HG02943 (cell line): ENCODE measurements at regions not wholly inside any gene's neighbourhood (a gene's known extent, or its start where the extent isn't known, plus 50 kb on each side); places are given as distances from the start of the nearest gene placed in this dataset.
"Not testable (repeated sequence)": the region's sequence is repeated elsewhere in the genome, so short reads cannot be mapped to it uniquely, and the experiment has no call there.

Experiments
- ATAC-seq: cut with Tn5 transposase; IDR thresholded peaks from one replicate; pipeline ENCODE4 v1.9.1; 2021; ENCODE audit warnings: mild to moderate bottlenecking, low read depth, moderate library complexity; ENCODE audit not compliant: unreplicated experiment

DNA sequence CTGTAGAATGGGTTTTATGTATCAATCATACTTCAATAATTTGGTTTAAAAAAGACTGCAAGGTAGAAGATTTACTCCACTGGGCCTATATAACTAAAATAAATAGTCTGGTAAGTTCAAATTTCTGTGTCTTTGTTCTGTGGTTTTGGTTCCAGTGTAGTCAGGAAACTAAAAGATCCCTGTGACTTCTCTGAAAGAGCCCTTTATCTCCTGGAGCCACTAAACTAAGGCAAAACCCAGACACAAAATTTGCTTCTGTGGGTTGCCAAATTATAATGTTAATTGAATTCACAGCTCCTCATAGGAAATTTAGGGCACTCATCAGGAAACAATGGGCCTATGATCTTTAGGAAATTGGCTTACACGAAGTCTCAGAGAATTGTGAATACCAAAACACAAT, 1038.4 kb downstream of the GALC start:
- ATAC-seq: no peak

DNA sequence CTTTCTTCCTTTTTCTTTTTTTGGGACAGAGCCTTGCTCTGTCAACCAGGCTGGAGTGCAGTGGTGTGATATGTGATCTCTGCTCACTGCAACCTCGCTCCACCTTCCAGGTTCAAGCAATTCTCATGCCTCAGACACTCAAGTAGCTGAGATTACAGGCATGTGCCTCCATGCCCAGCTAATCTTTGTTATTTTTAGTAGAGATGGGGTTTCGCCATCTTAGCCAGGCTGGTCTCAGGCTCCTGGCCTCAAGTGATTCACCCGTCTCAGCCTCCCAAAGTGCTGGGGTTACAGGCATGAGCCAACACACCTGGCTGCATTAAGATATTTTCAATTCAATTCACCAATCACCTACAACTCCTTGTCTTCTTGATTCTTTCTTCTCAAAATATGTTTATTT, 1046.5 kb downstream of the GALC start:
- ATAC-seq: no peak

DNA sequence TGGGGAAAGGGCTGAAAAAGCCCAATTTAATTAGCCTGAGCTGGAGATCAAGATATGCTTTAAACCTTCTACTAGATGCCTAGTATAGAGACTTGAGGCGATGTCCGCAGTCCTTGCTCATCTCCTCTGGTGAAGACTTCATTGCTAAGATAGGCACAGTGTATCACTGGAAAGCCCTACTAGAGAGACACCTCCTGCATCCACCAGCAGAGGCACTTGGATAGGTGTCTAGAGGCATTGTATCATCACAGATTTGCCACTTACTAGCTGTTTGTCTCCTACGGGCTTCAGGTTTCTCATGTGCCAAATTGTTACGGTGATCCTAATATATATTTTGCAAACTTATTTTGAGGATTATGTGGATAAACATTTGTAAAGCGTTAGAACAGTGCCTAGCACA, 1048.5 kb downstream of the GALC start:
- ATAC-seq: no peak

DNA sequence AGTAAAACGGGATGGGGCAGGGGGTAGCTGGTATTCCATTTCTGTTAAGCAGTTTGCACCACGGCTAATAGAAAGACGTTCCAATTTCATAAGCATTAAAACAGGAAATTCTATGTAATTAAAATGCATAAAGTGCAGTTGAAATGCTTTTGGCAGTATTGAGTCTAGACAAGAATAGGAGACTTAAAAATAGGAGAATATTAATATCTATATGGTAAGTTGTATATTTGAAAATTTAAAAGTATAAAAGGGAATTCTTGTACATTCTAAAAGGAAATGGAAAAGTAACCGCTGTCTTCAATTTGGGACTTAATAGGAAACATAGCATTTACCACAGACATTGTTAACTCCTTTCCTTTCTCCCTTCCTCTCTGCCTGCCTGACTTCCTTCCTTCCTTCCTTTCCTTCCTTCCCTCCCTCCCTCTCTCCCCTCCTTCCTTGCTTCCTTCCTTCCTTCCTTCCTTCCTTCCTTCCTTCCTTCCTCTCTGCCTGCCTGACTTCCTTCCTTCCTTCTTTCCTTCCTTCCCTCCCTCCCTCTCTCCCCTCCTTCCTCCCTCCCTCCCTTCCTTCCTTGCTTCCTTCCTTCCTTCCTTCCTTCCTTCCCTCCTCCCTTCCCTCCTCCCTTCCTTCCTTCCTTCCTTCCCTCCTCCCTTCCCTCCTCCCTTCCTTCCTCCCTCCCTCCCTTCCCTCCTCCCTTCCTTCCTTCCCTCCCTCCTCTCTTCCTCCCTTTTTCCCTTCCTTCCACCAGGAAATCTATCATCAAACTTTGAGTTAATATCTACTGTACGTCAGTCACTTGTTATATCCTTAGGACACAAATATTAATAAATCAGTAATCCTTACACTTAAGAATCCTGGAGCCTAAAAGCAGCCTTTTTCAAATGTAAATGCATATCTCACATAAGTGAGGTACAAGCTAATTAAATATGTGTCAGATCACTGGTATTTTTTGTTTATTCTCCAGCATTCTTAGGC, 1049.3 kb downstream of the GALC start:
- ATAC-seq: no peak

DNA sequence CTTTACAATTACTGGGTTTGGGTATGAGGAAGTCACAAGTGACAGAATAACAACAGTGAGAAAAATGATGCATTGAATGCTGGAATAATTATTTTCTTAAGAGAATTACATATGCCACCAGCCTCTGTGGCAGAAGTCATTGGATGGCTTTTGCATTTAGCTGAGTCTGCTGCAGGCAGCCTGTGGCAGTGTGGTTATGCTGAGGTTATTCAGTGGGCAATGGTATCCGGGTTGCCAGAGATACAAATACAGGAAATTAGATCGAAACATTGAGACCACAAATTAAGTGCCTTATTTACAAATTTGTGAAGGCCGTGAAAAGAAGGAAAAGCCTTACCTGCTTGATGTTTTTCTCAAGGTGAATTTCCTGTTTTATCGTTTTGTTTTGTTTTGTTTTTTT, 1050.0 kb downstream of the GALC start:
- ATAC-seq: no peak

DNA sequence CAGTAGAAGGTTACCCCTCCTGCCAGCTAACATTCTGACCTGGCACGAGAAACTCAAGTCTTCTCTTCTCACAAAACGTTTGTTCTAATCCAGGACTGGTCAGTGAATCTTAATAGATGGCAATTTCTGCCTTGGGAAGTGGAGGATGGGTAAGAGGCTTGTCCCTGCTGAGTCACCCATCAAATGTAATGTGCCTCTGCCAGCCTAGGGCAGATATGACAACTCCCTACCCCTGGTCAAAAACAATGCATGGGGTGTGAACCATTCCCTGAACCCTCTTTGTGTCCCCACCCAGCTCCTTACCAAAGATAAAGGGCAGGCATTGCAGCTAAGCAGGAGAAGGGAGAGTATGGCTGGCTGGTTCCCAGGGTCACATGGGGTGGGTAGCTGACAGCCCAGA, 1052.9 kb downstream of the GALC start:
- no peak for ATAC-seq

DNA sequence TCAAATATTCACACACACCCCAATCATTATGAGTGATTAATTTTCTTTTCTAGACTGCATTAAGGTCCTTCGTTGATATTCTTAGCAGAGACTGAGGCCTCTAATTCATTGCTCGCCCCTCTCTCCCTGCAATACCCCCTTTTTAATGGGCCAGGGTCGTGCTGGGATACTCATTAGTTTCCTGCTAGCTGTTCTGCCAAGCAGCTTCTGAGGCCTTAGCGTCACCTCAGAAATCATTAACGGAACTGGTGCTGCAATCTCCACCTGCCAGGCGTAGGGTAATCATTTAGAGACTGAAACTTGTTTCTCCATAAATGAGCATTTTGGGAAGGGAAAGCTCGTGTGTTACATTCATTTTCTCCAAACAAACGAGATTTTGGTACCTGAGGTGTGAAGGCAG, 1054.7 kb downstream of the GALC start:
- no peak for ATAC-seq

DNA sequence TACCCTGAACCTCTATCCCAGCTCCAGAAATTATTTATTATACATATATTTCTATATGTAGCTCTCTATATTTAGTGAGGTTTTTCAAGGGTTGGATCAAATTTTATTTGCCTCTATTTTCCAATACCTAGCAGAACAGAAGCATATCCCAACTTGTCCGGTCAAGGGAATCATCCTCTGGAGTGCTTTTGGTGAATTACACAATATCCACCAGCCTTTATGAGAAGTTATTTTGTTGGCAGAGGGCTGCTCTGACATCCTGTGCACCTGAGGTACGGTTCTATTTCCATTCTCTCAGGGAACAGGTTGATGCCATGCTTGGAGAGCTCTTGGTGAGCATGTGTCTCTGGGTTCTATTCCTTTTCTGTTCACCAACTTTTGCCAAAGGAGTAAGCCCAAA, 1056.4 kb downstream of the GALC start:
- ATAC-seq: no peak

DNA sequence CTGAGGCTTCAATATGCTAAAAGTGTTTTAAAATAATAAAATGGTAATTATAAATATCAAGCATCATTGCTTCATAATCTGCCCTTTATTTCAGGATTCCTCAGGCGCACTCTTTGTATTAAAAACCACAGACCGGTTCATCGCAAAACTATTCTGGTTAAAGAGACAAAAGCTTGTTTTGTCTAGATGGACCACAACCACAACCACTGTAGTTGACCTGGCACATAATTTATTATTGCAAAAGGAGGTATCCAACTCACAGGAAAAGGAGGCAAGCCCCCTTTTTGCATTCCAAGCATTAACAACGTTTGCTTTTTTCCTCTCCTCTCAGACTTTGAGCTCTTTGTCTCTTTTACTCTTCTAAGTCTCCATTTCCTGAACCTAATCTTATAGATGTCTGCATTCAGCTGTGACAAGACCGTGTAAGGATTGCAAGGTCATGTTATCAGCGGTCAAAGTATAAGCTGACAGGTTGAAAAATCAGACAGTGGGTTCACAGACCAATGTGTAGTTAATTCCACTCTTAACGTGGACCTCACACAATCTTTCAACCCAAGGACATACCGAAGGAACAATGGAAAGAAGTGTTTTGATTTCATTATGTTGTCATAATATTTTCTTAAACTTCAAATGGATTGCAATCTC, 1057.6 kb downstream of the GALC start:
- no peak for ATAC-seq

DNA sequence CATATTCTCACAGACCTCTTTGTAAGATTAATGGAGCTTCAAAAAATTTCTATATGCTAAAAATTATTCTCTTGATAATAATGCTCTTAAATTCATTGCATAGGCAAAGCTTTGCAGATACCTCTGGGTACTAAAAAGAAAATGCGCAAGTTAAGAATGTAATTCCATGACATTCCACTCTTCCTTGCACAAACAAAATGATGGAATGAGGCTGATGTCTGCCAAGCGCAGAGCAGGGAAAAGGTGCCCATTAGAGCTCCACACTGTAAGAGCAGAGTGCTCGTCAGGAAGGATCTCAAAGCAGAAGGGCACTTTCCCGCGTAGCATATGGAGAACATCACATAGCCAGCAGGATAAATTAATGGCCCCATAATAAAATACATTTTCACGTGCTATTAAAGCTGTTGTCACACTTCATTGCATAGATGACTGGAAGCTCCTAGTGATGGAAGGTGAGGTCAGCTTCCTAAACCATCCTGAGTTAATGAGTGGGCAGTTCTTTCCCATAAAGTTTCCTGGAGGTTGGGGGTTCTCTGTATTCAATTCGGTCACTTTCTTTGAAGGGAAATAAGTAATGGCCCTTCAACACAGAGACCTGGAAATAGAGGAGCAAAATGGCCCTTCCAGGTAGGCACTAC, 1058.9 kb downstream of the GALC start:
- no peak for ATAC-seq

DNA sequence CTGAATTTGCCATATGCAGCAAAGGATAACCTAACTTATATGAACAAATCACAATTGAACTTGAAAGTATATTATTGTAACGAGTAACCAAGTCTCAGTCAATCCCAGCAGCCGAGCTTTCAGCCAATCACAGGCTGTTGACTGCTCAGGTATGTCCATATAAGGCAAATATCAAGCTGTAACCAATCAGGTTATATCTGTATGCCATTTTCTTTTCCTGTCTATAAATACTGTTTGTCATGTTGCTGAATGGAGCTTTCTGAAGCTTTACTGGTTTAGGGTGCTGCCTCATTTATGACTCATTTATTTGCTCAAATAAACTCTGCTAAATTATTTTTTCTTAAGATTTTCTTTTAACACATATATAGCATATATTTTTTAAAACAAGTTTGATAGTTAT, 1059.5 kb downstream of the GALC start:
- ATAC-seq: no peak

DNA sequence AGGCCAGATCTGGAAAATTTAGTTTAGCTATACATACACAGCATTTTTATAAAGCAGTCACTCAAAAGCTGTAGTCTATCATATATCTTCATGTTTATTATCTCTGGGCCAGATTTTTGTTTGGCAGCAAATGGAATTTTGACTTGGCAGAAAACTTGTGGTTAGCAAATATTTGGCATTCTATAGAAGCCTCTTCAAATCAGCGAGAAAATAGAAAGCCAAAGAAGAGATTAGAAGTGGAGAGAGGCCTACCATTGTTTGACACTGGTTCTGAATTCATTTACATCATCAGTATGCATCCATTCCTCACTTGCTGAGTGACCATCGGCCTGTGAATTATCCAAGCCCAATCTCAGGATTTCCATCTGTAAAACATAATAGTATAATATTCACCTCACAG, 1077.6 kb downstream of the GALC start:
- ATAC-seq: no peak

DNA sequence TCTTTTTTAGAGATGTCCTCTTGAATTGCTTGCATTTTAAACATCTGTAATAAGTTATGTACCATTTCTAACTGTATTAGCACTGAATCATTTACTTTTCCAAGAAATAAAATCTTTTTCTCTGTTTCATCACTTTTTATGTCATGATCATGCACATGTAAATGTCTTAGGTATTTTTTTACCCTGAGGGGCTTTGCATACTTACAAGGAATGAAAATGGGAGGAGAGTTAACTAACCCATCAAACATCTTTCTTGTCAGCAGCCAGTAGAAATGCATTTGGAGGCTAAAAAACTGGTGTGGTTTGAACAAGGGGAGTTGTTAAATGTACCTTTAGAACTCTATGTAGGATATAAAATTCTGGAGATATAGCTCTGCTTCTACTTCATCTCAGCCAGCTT, 1080.3 kb downstream of the GALC start:
- no peak for ATAC-seq

DNA sequence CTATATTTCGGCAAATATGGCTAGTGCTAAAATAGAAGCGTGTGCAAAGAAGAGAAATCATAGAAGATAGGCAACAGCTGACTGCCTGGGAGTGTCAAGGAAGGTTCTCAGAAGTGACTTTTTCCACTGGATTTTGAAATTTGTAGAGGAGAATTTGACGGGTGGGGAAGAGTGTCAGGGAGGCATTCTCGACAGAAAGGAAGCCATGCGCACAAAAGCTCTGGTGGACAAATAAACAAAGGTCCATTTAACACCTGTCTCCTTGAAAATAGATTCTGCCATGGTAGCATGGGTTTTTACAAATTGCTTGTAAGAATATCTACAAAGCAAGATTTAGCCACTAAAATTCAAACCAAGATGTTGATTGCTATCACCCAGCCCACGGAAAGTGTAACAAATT, 1081.5 kb downstream of the GALC start:
- ATAC-seq: no peak

DNA sequence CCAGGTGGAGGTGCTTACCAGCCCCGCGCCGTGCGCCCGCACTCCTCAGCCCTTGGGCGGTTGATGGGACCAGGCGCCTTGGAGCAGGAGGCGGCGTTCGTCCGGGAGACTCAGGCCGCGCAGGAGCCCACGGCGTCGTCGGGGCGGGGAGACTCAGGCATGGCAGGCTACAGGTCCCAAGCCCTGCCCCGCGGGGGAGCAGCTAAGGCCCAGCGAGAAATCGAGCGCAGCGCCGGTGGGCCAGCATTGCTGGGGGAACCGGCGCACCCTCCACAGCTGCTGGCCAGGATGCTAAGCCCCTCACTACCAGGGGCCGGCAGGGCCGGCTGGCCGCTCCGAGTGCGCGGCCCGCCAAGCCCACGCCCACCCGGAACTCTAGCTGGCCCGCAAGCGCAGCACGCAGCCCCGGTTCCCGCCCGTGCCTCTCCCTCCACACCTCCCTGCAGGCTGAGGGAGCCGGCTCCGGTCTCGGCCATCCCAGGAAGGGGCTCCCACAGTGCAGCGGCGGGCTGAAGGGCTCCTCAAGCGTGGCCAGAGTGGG, 1087.5 kb downstream of the GALC start:
- ATAC-seq: not testable (repeated sequence)

DNA sequence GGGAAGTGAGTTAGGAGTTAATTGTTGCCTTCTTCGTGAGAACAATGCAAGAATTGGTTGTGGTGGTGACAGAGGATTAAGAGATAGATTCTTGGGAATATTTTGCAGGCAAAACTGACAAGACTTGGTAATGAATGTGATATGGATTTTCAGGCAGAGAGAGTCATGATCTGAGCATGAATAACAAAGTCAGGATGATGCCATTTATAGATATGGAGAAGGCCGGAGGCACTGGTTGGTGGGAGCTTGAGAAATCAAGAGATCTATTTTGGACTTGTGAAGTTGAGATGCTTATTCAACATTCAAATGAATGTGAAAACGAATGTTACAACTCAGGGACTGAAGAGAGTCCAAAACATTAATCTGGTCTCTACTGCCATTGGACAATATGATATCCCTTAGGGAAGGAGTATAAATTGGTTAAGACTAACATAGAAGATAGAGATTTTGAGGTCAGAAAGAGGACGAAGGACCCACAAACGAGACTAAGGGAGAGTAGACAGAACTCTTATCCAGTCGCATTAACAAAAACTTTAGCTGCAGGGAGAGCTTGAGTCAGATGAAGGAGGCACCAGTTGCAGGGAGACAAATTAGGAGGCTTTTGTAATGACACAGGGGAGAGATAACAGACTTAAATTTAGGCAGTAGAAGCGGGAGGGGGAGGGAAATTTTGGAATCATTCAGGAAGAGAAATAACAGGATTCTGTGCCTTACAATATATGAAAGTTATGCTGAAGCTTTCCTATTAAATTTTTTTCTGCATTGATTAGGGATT, 1090.6 kb downstream of the GALC start:
- ATAC-seq: no peak

DNA sequence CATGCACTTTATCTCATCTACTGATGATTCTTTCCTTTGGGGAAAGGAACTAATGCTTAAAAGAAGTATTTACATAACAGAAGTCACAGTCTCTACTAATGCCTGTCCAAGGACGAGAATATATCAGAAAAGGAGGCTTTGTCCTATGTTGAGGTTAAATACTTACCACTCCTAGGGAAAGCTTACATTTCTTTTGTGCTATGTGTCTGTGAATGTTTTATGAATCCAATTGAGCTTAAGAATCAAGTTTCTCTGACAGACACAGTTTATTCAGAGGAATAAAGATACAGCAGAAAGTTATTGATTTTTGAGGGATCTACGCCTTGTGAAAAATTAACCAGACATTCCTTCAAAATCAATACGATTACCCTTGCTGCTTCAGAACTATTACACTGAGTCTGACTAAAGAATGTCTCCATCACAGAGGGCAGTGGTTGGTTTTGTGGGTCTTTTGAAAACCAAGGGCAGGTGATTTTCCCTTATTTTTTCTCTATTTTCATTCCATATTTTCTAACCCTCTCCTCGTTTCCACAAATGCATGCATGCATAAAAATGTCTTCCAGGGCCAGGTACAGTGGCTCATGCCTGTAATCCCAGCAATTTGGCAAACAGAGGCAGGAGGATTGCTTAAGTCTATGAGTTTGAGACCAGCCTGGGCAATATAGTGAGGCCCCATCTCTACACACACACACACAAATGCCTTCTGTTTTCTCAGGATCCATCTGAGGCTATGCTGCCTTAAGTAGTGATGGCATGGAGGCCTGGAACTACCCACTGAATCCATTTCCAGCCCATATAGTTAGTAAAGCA, 1095.1 kb downstream of the GALC start:
- ATAC-seq: no peak

DNA sequence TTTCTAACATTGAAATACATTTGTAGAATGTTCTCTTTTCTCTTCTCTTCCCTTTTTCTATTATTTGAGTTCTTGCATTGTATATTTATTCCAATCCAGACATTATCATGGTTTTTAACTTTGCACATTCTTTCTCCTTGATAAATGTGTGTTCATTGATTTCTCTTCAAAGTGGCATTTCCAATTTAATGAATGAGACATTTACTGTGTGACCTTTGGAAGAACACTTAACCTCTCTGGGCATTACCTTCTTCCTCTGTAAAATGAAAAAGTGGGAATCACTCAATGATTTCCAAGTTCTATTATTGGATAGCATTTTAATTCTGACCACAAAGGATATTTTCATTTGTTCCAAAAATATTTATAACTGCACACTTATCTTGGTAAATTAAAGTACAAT, 1095.8 kb downstream of the GALC start:
- no peak for ATAC-seq

DNA sequence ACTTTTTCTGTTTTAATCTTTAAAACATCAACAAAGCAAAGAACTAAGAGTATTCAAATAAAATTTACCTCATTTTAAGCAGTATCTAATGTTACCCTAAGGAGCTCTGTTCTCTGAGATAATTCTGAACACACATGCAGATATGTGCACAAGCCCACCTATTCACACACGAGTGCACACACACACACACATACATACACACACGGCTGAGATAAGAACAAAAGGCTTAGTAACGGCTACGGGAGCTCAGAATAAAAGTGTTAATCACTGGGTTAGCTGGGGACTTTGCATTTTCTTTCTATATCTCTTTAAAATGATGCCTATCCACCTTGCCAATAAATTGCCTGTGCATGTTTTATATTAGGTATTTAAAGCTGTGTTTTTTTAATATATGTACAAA, 1096.3 kb downstream of the GALC start:
- no peak for ATAC-seq
